ENCODE measurements at regions not wholly inside any gene's neighbourhood (a gene's known extent, or its start where the extent isn't known, plus 50 kb on each side); places are given as distances from the start of the nearest gene placed in this dataset.

- no peaks in the 10 kb centered on the region for H3K9me3 ChIP-seq (ENCODE audit: low read depth)
- peaks cover 17% of the 10 kb centered on the region for H3K4me1 Mint-ChIP-seq
- H3K27ac Mint-ChIP-seq, result no peak overlapping the region
- no peaks in the 10 kb centered on the region for H3K4me1 ChIP-seq
- no peak overlapping the region for H3K4me3 ChIP-seq
- no peaks in the 10 kb centered on the region for H3K27me3 ChIP-seq
- no peaks in the 10 kb centered on the region for H3F3A ChIP-seq (ENCODE audit: low read depth)
- TF ChIP-seq EZH2phosphoT487 (IDR thresholded peaks at IDR 0.05) (no peak), CTCF (IDR thresholded peaks at IDR 0.05) (no peak), EZH2 (IDR thresholded peaks at IDR 0.05) (no peak)
- H3K36me3 ChIP-seq, result no peaks in the 10 kb centered on the region
- H3K27me3 Mint-ChIP-seq (ENCODE audit: insufficient read depth, low read depth), result peaks cover 8% of the 10 kb centered on the region
- no peak overlapping the region for H3K4me2 ChIP-seq
- H2AFZ ChIP-seq (replicated peaks), result no peak overlapping the region
- H3K27ac ChIP-seq, result no peak overlapping the region
- no peak for DNase-seq (ENCODE audit: low spot score)
- H3K9me3 Mint-ChIP-seq, result peaks cover 2% of the 10 kb centered on the region
- peak overlapping the region; percentile 48 for H3K4me3 Mint-ChIP-seq
- H3K36me3 Mint-ChIP-seq, result no peaks in the 10 kb centered on the region
- no peaks in the 10 kb centered on the region for H4K20me1 ChIP-seq (ENCODE audit: low read depth)
- no peak overlapping the region for H3K9ac ChIP-seq
- no peaks in the 10 kb centered on the region for H3K79me2 ChIP-seq (ENCODE audit: low read depth)
Measured at GRCh38 chr4:3676907-3677747, 89.1 kb upstream of the ADRA2C start.

GRCh38 chr4:3676196-3676595, 90.0 kb upstream of the ADRA2C start:
- DNase-seq (ENCODE audit: low spot score), result no peak
- Histone ChIP-seq H3K27ac (no peak overlapping the region), H4K20me1 (ENCODE audit: low read depth) (no peaks in the 10 kb centered on the region), H2AFZ (replicated peaks) (no peak overlapping the region), H3K4me2 (no peak overlapping the region), H3K79me2 (ENCODE audit: low read depth) (no peaks in the 10 kb centered on the region), H3K36me3 (no peaks in the 10 kb centered on the region), H3F3A (ENCODE audit: low read depth) (no peaks in the 10 kb centered on the region), H3K4me1 (no peaks in the 10 kb centered on the region), H3K27me3 (no peaks in the 10 kb centered on the region), H3K9ac (no peak overlapping the region), H3K9me3 (ENCODE audit: low read depth) (no peaks in the 10 kb centered on the region), H3K4me3 (no peak overlapping the region)
- H3K9me3 Mint-ChIP-seq, result peaks cover 2% of the 10 kb centered on the region
- H3K4me3 Mint-ChIP-seq, result peak overlapping the region; percentile 50
- peaks cover 13% of the 10 kb centered on the region for H3K27me3 Mint-ChIP-seq (ENCODE audit: insufficient read depth, low read depth)
- no peaks in the 10 kb centered on the region for H3K36me3 Mint-ChIP-seq
- peaks cover 17% of the 10 kb centered on the region for H3K4me1 Mint-ChIP-seq
- TF ChIP-seq EZH2phosphoT487 (IDR thresholded peaks at IDR 0.05) (no peak), CTCF (IDR thresholded peaks at IDR 0.05) (no peak), EZH2 (IDR thresholded peaks at IDR 0.05) (no peak)
- H3K27ac Mint-ChIP-seq, result no peak overlapping the region

GRCh38 chr4:3675251-3676115, 90.7 kb upstream of the ADRA2C start:
- Mint-ChIP-seq H3K4me1 (peaks cover 17% of the 10 kb centered on the region), H3K27me3 (ENCODE audit: insufficient read depth, low read depth) (peaks cover 14% of the 10 kb centered on the region), H3K27ac (peak overlapping the region; percentile 42), H3K36me3 (no peaks in the 10 kb centered on the region), H3K9me3 (peaks cover 2% of the 10 kb centered on the region), H3K4me3 (no peak overlapping the region)
- H3K9me3 ChIP-seq (ENCODE audit: low read depth), result no peaks in the 10 kb centered on the region
- no peaks in the 10 kb centered on the region for H3K27me3 ChIP-seq
- no peak overlapping the region for H3K4me3 ChIP-seq
- H2AFZ ChIP-seq (replicated peaks), result no peak overlapping the region
- no peak for DNase-seq (ENCODE audit: low spot score)
- H3F3A ChIP-seq (ENCODE audit: low read depth), result no peaks in the 10 kb centered on the region
- no peaks in the 10 kb centered on the region for H3K36me3 ChIP-seq
- TF ChIP-seq EZH2phosphoT487 (IDR thresholded peaks at IDR 0.05) (no peak), EZH2 (IDR thresholded peaks at IDR 0.05) (no peak), CTCF (IDR thresholded peaks at IDR 0.05) (no peak)
- H3K9ac ChIP-seq, result no peak overlapping the region
- H3K27ac ChIP-seq, result no peak overlapping the region
- no peaks in the 10 kb centered on the region for H3K79me2 ChIP-seq (ENCODE audit: low read depth)
- H3K4me2 ChIP-seq, result no peak overlapping the region
- H3K4me1 ChIP-seq, result no peaks in the 10 kb centered on the region
- H4K20me1 ChIP-seq (ENCODE audit: low read depth), result no peaks in the 10 kb centered on the region
